GM21825 (cell line): ENCODE measurements at regions not wholly inside any gene's neighbourhood (a gene's known extent, or its start where the extent isn't known, plus 50 kb on each side); places are given as distances from the start of the nearest gene placed in this dataset.

Experiments
- ATAC-seq: cut with Tn5 transposase; IDR thresholded peaks from one replicate; pipeline ENCODE4 v1.9.1; 2021; ENCODE audit warnings: mild to moderate bottlenecking, moderate library complexity; ENCODE audit not compliant: unreplicated experiment

GRCh38 chr14:101200650-101201516 is 297.4 kb upstream of the RTL1 start:
- ATAC-seq = no peak

- ATAC-seq = no peak
These were observed 298.1 kb upstream of the RTL1 start for GRCh38 chr14:101201535-101202151.

DNA sequence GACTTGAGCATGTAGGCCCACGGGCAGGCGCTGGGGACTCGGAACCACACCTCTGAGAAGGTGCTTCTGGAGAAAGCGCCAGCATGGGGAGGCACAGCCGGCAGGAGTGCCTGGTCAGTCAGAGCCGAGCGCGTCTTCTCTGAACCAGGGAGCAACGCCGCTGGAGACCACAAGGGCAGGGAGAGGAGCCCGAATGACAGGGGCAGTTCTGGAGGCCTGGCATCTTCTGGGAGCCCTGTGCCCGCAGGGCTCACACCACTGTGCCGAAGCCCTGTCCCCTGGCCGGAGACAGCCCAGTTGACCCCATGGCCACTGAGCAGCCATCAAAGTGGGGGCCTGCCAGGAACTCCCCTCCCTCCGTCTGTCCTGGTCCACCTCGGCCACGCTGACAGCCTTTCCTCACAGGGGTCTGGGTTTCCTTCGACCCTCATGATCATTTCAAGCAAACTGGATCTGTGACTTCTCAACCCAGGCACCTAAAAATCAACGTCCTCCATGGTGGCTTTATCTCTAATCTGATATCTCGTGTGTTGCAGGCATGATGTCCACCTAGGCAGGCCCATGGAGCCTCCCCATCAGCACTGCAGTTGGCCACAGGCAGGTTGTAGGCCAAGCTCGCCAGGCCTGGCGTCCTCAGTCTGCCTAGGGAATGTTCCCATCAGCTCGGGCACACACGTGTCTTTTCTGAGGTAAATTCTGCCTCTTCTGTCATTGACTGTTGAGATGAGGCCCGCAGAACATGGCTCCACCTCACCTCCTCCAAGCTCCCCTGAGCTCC is 299.3 kb upstream of the RTL1 start:
- no peak for ATAC-seq

GRCh38 chr14:101206556-101206955 is 303.0 kb upstream of the RTL1 start:
- no peak for ATAC-seq

- no peak for ATAC-seq
These were observed 303.5 kb upstream of the RTL1 start for GRCh38 chr14:101207041-101207440.

GRCh38 chr14:101207897-101208296 is 304.4 kb upstream of the RTL1 start:
- ATAC-seq = no peak

GRCh38 chr14:101209594-101209993 is 306.1 kb upstream of the RTL1 start:
- ATAC-seq = no peak

DNA sequence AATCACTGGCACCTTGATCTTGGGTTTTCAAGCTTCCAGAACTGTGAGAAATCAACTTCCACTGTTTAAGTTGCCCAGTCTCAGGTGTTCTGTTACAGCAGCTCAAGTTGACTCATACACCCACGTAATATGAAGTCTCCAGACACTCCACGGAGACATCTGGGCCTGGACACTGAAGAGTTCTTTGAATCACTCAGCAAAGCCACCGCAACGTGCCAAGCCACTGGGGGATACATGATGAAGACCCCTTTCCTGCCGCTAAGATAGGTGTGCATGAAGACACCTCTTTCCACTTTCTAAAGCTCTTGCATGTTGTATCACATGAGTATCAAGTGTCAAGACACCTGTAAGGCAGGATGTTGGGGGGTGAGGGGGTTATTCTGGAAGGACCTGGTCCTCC is 311.7 kb upstream of the RTL1 start:
- no peak for ATAC-seq

GRCh38 chr14:101215927-101216326 is 312.4 kb upstream of the RTL1 start:
- ATAC-seq = no peak

- no peak for ATAC-seq
These were observed 313.0 kb upstream of the RTL1 start for GRCh38 chr14:101216366-101217079.

GRCh38 chr14:101217080-101217463 is 313.6 kb upstream of the RTL1 start:
- no peak for ATAC-seq

GRCh38 chr14:101217616-101218371 is 314.3 kb upstream of the RTL1 start:
- ATAC-seq = no peak

GRCh38 chr14:101219896-101220703 is 316.6 kb upstream of the RTL1 start:
- no peak for ATAC-seq

DNA sequence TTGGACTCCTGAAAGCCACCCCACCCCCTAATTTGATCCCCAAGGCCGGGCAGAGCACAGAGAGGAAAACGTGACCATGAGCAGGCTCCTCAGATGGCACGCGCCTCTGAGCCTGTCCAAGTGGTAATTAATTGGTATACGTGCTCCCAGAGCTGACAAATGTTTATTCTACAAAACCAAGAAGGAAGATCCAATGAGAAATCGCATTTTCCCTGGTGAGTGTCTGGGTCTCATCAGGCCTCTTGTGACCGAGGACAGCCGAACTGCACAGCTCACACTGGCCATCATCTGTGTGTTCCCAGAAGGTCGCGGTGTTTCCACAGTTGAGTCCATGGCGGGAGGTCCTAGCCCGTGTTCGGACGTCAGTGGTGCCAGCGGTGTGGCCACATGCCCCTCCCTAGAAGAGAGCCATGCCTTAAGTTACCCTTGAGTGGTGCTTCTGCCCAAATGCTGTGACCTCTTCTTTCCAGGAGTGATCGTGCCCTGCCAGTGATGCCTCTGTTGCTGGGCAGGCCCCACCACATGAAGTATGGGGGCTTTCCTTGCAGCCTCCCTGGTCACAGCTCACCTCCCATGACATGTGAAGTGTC is 317.5 kb upstream of the RTL1 start:
- ATAC-seq = no peak

- no peak for ATAC-seq
These were observed 318.1 kb upstream of the RTL1 start for GRCh38 chr14:101221549-101222160.

DNA sequence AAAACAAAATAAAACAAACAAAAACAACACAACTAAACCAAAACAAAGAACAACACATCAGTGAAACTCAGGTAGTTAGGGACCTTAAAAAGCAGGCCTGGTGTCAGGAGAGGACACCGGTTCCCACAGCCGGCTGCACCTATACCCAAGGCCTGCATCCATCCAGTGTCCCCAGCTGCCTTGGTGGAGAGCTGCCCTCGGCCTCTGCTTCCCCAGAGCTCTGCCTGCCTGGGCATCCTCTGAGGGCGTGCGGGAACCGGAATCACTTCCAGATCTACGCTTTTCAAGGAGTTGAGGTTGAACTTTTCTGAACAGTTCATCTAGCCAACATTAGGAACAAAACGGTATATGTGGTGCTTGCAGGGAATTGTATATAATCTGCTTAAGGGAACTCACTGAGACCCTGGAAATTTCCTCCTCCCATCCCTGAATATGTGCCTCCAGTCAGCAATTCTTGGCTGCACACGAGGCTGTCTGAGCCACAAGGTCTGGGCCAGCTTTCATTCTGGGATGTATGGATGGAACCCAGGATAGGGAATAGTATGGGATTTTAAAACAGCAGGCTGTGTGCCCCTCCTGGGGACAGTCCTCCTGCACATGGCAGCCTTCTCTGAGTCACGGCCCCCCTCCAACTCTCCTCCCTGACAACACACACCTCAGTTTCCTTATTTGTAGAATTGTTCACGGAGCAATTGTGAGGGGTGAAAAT is 319.0 kb upstream of the RTL1 start:
- no peak for ATAC-seq

DNA sequence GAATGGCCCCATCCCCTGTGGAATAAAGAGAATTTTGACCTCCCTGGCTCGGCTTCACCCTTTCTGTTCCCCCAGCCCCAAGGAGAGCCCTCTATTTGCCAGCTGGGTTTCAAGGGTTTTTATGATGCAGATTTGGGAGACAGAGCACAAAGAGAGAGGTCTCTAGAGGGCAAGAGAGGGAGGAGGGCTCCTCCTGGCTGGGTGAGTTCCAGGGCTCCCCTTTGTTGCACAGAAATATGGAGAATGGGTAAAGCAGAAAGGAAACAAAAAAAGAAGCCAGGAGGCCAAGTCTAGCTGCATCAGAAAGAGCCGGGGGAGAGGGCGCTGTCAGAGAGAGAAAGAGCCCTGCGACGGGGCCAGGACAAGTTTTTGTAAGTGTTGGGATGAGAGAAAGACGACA is 319.6 kb upstream of the RTL1 start:
- ATAC-seq = no peak

- no peak for ATAC-seq
These were observed 320.1 kb upstream of the RTL1 start for GRCh38 chr14:101223561-101224162.
